GM19043 (cell line): ENCODE measurements at regions not wholly inside any gene's neighbourhood (a gene's known extent, or its start where the extent isn't known, plus 50 kb on each side); places are given as distances from the start of the nearest gene placed in this dataset.

Experiments
- ATAC-seq: cut with Tn5 transposase; IDR thresholded peaks from one replicate; pipeline ENCODE4 v1.9.1; 2021; ENCODE audit warnings: low read depth; ENCODE audit not compliant: unreplicated experiment

DNA sequence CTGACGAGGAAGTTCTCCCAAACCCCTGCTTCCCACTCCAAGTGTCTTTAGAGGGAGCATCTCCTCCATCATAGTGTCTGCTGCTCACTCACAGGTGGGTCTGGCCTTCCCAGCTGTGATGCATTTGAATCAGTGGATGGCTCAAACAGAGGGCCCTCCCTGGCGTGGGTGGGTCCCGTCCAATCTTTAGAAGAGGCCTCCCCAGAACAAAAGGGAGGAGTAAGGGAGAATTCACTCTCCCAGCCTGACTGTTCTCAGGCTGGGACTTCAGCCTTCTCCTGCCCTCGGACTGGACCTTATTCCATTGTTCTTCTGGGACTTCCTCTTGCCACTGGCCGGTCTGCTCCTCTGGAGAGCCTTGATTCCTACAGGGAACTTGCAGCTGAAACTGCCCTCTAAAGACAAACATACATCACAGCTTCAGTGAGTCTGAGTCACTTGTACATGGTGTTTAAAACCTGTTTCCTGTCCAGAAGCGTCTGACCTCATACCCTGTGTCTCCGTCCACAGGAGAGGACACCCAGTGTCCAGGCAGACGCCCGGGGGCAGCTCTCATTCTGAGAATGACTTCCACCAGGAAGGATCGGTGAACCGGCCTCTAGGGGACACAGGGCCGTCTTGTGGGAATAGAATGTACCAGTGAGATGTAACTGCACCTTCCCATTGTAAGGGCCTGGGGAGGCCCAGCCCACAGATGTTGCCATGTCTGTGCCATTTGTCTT lies 234.7 kb downstream of the BRD1 start:
- ATAC-seq = no peak

DNA sequence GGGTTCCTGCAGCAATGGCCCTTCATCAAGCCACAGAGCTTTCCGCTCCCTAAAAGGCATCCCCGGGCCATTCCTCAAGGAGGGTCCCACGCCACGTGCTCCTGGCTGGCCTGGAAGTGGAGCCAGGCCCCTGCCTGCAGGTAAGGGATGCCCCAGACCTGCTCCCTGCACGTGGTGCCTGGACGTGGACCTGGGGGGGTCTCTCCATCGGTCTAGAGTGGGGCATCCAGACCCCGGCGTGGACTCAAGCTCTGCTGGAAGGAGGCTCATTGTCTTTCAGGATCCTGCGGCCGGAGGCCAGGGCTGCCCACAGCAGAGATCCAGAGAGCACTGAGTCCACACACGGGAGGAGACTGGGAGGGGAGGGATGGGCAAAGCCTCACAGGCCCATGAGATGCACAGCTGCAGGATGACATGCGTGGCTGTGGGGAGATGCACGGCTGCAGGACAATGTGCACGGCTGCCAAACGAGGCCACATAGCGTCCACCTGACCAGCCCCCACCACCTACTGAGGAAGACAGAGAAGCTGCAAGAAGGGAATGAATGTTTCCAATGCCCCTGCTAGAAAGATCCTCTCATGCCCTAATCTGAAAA lies 236.7 kb downstream of the BRD1 start:
- ATAC-seq = no peak

DNA sequence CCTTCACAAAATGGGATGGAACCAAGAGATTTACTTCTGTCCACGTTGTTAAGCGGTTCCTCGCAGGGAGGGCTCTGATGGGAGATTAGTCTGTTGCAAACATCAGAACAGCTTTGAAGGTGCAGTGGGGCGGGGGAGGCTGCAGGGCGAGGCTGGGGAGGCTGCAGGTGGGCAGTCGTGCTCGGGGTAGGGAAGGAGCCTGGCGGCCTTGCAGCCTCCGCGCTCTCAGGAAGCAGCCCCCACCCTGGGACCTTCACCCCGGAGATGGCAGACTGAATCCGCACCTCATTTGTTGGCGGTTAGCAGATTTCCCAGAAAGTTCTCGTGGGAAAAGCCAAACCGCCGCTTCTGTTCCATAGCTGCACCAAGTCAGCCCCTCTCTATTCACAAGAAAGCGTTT lies 237.3 kb downstream of the BRD1 start:
- ATAC-seq = no peak

DNA sequence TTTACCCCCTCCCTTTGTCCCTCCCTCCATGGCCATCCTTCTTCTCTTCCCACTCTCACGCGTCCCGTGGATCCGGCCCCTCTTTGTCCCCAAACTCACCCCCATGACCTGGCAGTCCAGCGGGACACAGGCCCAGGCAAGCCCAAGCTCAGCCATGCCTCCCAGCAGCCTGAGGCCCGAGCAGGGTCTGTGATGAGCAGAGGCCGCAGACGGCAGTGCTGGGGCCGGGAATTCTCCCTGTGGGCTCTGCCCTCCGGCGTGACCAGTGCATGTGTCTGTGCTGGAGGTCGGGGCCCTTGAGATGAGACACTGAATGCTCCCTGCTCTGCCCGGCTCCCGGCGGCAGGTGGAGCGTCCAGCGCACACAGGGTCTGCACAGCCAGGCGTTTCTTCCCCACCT lies 237.9 kb downstream of the BRD1 start:
- ATAC-seq = no peak

DNA sequence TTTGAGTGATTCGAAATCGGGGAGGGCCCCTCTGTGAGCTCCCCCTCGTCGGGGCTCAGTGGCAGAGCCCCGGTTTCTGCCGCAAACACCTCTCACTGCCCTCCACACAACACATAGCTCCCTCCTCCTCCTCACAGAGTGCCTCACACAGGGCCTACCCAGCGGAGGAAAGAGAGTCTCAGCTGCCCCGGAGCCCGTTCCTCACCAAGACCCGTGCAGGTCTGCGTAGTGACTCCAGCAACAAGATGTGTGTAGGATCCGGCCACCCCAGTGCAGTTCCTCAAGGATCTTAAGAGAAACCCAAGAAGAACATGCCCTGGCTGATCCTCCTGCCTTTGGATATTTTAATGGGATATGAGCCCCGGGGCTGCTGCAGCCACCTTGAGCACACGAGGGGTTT lies 238.4 kb downstream of the BRD1 start:
- no peak for ATAC-seq

DNA sequence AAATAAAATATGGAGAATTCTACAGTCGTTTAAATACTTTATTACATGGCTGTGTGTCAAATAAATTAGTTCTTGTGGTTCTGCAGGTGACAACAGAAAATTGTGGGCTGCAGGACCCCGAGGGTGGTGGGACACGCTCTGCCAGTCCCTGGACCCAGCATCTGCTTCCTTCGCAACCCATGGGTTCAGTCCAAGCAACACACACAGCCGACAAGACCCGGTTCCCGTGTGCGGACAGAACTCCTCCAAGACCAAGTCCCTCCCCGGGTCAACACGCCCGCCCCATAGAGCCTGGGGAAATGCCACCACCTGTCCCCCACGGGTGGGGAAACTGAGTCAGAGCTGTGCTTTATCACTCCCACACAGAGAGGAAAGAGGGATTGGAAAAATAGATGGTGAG lies 238.9 kb downstream of the BRD1 start:
- no peak for ATAC-seq

DNA sequence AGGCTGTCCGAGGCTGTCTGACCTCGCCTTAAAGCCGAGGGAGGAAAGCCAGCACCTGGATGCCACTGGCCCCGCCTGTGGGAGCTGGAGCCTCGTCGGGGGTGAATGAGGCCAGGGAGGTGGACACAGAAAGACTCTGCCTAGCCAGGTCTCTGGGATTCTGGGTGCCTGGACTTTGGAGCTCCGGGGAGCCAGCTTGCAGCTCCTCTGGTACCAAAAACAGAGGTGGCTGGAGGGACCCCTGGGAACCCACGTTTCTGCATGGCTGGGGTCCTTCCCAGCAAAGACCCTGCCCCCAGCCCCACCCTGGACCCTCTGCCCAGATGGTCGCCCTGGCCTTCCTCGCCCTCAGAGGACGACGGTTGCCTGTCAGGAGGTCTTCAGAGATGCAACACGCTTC lies 239.7 kb downstream of the BRD1 start:
- ATAC-seq = no peak

DNA sequence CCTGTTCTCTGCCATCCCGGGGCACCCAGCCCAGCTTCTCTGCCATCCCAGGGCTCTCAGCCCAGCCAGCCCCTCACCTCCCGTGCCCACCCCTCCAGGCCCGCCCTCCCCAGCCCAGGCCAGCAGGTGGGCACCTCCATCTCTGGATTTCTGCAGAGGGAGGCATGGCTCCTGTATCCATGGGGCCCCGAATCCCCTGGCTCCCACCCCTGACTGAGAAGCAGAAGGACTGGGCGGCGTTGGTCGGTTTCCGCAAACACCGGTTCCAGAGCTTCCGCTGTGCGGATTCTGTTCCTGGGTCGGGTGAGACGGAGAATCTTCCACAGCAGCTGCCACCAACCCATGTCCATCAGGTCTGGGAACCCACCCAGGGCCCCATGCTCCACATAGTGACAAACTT lies 240.3 kb downstream of the BRD1 start:
- ATAC-seq = no peak

DNA sequence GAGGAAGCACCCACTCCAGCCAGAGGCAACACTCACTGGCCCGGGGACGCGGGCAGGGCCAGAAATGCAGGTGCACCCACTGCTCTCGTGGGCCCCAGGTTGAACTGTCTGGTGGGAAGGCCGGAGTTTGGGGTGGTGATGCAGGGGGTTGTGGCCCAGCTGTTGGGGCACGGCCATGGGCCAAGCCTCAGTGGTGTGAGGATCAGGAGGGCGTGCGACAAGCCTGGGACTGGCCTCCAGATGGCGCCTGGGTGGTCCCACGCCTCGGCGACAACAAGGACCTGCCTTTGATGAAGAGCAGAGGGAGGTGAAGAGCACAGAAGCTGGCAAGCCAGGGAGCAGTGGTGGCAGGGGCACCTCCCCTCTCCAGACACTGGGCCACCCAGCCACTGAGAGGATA lies 240.8 kb downstream of the BRD1 start:
- no peak for ATAC-seq

DNA sequence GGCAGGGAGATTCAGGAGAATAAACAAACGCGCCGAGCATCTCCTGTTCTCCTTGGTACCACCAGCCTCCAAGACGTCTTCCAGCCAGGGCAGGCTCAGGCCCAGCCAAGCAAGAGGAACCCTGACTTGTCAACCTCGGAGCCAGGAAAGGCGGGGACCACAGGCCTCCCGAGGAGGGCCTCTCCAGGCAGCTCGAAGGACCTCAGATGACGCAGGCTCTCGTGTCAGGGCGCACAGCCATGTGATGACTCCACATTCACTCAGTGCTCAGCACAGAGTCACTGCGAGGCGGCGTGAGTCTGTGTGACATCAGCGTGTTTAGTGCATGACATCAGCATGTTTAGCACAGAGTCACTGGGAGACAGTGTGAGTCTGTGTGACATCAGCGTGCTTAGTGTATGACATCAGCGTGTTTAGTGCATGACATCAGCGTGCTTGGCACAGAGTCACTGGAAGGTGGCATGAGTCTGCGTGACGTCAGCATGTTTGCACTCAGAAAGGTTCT lies 241.4 kb downstream of the BRD1 start:
- no peak for ATAC-seq

DNA sequence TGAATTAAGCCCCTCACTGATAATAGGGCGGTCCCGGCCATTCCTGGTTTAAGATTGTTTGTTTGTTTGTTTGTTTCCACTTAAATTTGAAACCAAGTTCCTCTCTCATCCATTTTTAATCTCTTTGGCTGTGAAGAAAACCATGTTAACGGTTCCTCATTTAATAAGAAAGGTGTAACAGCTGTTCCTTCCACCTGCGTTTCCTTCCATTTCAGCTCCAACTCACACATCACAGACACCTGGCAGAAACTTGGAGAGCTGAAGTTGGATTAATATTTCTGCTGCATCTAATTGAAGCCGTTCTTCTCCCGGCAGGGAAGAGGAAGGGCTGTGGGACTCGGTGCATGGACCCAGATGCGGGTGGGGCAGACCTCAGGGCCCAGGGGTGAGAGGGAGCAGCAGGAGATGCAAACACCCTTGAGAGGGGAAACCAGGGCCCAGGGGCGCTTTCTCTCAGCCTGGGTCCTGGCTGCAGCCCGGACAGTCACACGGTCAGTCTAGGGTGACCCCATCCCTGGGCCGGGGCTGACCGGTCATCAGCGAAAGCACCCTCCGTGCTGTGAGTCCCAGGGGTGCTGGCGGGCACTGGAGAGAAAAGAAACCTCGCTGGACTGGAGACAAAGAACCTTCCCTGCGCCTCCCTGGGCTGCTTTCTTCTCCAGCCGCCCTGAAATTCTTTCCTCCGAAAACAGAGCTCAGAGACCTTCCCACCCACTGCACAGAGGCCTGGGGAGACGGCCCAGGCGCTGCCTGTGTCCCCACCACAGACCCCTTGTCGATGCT lies 242.0 kb downstream of the BRD1 start:
- no peak for ATAC-seq

DNA sequence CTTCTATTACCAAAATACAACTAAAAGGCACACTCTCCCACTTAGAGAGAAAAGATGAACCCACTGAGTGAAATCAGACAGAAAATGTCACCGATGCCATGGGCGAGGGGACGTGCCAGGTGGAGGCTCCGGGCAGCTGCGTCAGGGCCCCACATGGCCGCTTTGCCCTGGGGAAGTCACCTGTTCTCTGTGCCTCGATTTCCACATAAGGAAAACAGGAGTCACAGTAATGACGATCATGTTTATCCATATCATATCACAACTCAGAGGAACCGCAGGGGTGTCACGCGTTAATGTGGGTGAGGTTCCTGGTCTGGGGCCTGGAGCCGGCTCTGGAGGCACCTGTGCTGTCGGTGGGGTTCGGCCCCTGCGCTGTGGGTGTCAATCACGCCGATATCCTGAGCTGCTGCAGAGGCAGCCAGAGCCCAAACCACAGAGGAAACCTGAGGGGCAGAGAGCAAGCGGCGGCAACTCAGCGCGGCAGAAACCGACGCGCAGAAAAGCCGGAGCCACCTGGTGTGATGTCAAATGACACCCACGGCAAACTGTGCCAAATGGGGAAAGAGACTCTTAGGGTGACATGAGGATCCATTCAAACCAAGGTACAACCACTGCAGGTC lies 243.7 kb downstream of the BRD1 start:
- ATAC-seq = no peak

DNA sequence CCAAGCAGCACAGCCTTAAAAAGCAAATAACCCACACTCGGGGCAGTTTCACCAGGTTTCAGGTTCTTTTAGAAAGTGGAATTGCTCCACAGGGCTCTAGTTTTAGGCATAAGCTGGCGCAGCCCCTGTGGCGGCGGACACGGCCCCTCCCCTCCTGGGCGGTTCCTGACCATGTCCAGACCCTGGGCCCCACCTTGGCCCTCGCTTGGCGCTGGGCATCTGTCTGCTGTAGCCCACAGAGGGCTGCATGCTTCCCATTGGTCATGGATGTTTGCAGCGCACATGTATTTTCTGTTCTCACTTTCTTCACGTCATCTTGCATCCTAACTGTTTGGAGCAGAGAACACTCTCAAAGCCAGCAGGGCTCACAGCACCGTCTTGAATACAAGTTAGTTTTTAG lies 244.3 kb downstream of the BRD1 start:
- ATAC-seq = no peak

DNA sequence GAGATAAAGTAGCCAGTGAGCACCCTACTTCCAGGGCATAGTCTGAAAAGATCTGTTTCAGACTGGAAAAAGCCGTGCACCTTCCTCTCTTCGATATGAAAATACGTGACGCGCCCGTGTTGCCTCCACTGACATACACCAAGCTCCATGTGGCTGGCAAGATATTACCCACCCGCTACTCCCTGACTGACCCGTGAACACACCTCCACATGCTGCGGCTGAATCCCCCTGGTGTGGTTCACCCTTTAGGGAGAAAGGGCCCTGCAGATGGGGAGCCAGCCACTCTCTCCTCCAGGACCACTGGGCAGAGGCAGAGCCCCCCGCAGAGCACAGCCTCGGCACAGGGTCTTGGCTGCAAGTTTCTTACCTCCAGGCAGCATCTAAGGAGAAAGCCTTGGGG lies 245.0 kb downstream of the BRD1 start:
- no peak for ATAC-seq

DNA sequence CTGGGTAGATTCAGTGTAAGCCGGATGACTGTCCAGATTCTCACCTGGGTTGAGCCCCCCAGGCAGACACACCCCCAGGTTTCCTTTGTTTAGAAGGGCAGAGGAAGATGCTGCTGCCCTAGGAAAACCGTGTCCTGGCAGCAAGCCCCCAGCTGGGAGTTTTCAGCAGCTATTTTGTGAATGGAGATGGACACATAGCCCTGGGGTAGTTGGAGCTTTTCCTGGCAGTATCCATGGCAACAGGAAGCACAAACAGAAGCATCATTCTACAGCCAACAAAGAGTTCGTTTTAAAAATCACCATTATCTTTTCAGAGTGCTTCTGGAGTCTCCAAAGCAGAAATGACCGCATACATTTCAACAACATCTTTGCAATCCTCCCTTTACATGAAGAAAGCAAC lies 245.5 kb downstream of the BRD1 start:
- no peak for ATAC-seq

DNA sequence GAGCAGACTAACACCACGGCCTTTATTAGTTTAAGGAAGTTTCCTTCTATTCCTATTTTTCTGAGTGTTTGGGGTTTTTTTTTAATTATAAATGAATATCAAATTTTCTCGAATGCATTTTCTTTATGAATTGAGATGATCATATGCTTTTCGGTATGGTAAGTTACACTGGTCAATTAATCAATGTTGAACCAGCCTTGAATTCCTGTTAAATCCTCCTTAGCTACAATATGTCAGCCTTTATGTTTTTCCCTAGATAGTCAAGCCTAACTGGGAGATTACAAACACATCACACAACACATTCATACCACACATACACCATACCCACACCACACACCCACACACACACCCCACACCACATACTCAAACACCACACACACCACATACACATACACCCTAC lies 247.6 kb downstream of the BRD1 start:
- no peak for ATAC-seq

DNA sequence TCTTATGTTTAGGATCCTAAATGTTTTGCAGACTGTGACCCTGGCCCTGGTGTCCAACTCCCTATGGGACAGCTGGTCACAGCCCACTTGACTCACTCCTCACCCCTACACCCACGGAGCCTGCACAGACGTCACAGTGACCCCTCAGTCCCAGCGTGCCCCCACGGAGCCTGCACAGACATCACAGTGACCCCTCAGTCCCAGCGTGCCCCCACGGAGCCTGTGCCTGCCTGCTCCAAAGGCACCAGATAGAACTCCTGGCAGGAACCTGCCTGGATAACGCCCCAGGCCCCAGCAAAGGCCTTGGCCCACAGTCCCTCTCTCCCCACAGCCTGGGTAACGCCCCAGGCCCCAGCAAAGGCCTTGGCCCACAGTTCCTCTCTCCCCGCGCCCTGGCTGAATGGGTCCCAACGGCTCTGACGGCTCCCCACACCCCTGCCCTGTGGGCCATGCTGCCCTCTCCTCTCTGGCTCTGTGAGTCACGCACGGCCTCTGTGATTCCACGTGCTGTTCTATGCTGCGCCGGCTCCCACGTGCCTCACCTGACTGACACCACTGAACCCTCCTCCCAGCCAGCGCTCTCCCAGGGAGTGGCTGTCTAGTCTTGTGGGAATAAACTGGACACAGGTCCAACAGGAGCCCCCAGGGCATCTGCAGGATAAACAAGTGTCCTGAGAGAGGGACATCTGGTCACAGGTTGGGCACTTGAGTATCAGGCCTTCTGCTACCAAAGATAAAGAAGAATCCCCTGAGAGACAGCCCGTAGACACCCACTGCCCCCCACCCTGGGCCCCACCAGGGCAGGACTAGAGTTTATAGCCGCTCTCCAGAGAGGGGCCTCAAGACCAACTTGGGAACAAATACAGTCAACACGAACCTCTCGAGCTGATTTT lies 250.3 kb downstream of the BRD1 start:
- ATAC-seq = no peak

DNA sequence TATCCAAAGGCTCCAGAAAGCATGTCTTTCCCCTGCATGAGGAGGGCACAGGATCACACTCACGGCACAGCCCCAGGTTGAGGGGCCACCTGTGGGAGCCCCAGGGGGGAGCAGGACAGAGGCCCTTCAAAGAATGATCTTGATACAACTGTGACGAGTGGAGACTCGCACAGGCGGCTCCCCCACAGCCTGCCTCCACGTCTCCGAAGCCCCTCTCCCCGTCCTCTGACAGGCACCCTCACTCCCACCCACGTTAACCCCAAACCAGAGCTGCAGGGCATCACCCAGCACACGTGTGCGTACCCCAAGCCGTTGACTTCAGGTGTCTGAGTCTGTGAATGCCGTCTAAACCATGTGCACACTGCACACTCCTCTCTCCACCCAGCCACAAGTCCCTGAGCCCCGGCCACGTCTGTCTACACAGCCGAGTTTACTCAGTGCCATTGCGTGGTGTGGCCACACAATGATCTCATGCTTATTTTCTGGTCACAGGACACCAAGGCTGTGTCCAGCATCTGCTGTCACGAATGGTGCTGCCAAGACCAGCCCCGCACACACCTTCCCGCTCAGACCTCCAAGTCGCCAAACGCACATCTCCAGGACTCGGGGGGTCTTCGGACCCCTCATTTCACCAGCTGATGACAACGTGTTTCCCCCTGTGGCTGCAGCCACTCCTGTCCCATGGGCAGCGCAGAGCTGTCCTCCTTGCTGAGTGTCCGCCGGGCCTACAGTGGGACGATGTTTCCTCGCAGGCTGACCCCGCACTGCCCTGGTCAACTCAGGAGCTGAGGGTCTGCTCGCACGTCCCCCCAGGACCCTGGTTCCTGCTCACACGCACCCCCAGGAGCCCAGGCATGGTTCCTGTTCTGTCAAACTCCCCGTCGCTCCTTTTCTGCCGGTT lies 251.2 kb downstream of the BRD1 start:
- ATAC-seq = no peak

DNA sequence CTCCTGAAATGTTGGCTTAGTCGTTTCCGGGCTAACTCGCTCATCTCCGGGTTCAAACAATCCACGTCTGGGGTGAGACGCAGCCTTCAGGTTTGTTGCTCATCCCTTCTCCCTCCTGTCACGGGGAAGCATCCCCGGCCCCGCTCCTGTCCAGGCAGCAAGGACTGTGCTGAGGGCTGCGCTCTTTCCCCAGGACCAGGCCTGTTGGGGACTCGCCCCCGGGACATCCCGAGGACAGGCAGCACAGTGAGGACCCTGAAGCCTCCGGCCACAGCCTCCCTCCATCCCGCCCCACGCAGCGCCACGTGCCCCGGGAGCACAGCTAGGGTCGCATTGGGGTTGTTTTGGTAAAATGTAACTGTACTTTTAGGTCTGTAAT lies 252.0 kb downstream of the BRD1 start:
- ATAC-seq = no peak
